ENCODE measurements at regions not wholly inside any gene's neighbourhood (a gene's known extent, or its start where the extent isn't known, plus 50 kb on each side); places are given as distances from the start of the nearest gene placed in this dataset.

- no peak for TF ChIP-seq CTCF (IDR thresholded peaks at IDR 0.05)
Observed at GRCh38 chr9:79300068-79300467, 271.7 kb upstream of the TLE4 start.

DNA sequence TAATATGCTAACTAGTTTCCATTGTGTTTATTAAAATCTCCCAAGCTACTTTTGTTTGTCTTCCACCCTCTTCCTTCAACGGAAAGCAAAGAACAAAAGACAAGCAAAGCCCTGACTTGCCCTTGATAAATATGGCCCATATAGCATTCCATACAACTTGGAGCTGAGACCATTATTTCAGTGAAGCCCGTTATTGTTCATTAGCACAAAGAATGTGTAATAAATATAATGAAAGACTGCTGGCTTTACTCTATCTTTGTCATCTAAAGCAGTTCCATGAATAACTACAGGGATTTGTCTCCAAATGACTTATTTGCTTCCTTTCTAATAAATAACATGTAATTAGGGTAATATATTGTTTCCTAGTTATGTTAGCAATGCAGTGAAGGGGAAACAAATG lies 270.7 kb upstream of the TLE4 start:
- no peak for TF ChIP-seq CTCF (IDR thresholded peaks at IDR 0.05)

- TF ChIP-seq CTCF (IDR thresholded peaks at IDR 0.05) = no peak
Observed at GRCh38 chr9:79301551-79302391, 270.0 kb upstream of the TLE4 start.

DNA sequence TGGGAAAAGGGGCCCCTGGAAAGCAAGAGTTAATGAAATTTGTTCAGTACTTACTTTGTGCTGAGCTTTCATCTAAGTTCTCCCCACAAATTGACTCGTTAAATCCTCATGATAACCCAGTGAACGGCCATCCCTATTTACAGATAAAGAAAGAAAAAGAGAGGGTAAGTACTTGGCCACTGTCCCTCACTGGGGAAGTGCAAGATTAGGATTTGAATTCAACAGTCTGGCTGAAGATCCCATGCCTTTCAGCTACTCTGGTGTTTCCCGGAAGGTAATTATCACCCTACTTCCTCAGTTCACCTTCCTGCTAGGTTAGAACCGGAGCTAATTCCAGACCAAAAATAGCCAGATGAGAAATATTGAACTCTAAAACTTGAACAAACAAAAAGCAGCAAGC lies 269.2 kb upstream of the TLE4 start:
- no peak for TF ChIP-seq CTCF (IDR thresholded peaks at IDR 0.05)

- no peak for TF ChIP-seq CTCF (IDR thresholded peaks at IDR 0.05)
Observed at GRCh38 chr9:79308012-79308411, 263.8 kb upstream of the TLE4 start.

DNA sequence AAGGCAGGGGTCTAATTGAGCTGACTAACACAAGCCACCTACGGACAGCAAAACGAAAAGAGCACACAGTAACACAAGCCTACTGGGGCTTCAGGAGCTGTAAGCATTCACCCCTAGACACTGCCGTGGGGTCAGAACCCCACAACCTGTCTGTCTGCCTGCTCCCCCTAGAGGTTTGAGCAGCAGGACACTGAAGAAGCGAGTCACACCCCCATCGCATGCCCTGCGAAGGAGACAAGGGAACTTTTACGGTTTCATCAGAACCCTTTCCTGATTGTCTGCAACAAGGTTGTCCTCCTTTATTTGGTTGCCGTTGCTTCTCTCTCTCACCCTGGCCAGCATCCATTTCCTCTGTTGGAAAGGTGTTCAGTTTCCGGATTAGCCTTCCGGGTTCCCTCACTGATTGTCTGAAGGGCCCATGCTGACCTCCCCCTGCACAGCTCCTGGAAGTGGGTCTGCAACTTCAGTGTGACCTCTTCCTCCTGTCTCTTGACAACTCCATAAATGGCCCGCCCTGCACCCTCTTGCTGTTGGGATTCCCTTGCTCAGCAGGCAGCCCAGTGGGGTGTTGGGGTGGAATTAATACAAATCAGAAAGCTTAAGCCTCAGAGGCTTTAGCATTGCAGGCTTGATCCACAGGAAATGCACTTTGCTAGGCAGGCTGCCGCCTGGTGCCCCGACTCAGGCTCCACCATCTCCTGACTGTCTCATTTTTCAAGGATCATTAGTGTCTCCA lies 258.9 kb upstream of the TLE4 start:
- TF ChIP-seq CTCF (IDR thresholded peaks at IDR 0.05) = no peak

DNA sequence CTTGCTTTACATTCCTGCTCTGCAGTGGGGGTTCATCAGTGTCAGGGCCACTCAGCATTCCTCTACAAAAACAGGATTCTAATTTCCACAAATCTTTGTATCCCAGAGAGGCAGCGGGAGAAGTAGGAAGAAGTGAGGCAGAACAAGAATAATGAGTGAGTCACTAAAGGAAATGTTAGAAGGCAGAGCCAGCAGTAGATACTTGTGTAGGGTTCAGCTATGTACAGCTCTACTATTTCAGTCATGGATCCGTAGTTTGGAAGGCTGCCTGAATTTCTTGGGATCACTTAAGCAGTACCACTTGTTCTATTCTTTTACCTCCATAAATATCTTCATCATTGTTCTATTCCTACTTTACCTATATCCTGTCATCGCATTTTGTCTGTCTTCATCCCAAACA lies 246.3 kb upstream of the TLE4 start:
- no peak for TF ChIP-seq CTCF (IDR thresholded peaks at IDR 0.05)

Data from LNCAP (cell line).